ENCODE measurements at regions not wholly inside any gene's neighbourhood (a gene's known extent, or its start where the extent isn't known, plus 50 kb on each side); places are given as distances from the start of the nearest gene placed in this dataset.

DNA sequence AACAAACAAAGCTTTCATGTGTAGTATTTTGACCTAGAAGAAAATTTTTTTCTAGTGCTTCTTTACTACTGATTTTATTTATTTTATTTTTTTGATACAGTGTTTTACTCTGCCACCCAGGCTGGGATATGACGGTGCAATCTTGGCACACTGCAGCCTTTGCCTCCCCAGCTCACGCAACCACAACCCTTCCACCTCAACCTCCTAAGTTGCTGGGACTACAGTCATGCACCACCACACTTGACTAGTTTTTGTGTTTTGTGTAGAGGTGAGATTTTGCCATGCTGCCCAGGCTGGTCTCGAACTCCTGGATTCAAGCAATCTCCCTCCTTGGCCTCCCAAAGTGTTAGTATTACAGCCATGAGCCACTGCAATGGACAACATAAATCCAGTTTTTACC, 1234.0 kb downstream of the CDY2B start:
- no peak for TF ChIP-seq CREM (CRISPR knock-in tag; IDR thresholded peaks at IDR 0.05)
- TF ChIP-seq, protein P1, sequence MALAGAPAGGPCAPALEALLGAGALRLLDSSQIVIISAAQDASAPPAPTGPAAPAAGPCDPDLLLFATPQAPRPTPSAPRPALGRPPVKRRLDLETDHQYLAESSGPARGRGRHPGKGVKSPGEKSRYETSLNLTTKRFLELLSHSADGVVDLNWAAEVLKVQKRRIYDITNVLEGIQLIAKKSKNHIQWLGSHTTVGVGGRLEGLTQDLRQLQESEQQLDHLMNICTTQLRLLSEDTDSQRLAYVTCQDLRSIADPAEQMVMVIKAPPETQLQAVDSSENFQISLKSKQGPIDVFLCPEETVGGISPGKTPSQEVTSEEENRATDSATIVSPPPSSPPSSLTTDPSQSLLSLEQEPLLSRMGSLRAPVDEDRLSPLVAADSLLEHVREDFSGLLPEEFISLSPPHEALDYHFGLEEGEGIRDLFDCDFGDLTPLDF (CRISPR knock-in tag; IDR thresholded peaks at IDR 0.05), result no peak
- TF ChIP-seq, protein P2, sequence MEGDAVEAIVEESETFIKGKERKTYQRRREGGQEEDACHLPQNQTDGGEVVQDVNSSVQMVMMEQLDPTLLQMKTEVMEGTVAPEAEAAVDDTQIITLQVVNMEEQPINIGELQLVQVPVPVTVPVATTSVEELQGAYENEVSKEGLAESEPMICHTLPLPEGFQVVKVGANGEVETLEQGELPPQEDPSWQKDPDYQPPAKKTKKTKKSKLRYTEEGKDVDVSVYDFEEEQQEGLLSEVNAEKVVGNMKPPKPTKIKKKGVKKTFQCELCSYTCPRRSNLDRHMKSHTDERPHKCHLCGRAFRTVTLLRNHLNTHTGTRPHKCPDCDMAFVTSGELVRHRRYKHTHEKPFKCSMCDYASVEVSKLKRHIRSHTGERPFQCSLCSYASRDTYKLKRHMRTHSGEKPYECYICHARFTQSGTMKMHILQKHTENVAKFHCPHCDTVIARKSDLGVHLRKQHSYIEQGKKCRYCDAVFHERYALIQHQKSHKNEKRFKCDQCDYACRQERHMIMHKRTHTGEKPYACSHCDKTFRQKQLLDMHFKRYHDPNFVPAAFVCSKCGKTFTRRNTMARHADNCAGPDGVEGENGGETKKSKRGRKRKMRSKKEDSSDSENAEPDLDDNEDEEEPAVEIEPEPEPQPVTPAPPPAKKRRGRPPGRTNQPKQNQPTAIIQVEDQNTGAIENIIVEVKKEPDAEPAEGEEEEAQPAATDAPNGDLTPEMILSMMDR (IDR thresholded peaks at IDR 0.05), result no peak
- no peak for TF ChIP-seq SP1 (CRISPR knock-in tag; conservative IDR thresholded peaks at IDR 0.05)
- TF ChIP-seq NR2C2 (CRISPR knock-in tag; IDR thresholded peaks at IDR 0.05), result no peak
- TF ChIP-seq, protein P3, sequence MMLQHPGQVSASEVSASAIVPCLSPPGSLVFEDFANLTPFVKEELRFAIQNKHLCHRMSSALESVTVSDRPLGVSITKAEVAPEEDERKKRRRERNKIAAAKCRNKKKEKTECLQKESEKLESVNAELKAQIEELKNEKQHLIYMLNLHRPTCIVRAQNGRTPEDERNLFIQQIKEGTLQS (CRISPR knock-in tag; conservative IDR thresholded peaks at IDR 0.05), result no peak
- no peak for TF ChIP-seq GABPB1 (CRISPR knock-in tag; IDR thresholded peaks at IDR 0.05)
- TF ChIP-seq RELA (CRISPR knock-in tag; IDR thresholded peaks at IDR 0.05; ENCODE audit: borderline replicate concordance), result no peak
- TF ChIP-seq ZNF512 (CRISPR knock-in tag; IDR thresholded peaks at IDR 0.05; ENCODE audit: borderline replicate concordance), result no peak
- no peak for TF ChIP-seq NFE2L1 (CRISPR knock-in tag; IDR thresholded peaks at IDR 0.05)
- TF ChIP-seq RORB (CRISPR knock-in tag; IDR thresholded peaks at IDR 0.05), result no peak
- no peak for TF ChIP-seq IRF1 (CRISPR knock-in tag; IDR thresholded peaks at IDR 0.05)
